Thoracic aorta (tissue), 2 donors: ENCODE measurements at regions not wholly inside any gene's neighbourhood (a gene's known extent, or its start where the extent isn't known, plus 50 kb on each side); places are given as distances from the start of the nearest gene placed in this dataset.

Experiments used
- ATAC-seq: fragments of 150-250 bp; one replicate; pipeline ENCODE4 v1.8.0; 2017; ENCODE audit warnings: low read depth; ENCODE audit not compliant: insufficient number of reproducible peaks, low FRiP score
- DNase-seq: peaks from one replicate; pipeline ENCODE4 v3.0.0-alpha.2; 2020; ENCODE audit warnings: low spot score
- H3K27ac ChIP-seq, 2 donors: fragments of 200-600 bp; sonication (generic); 1 replicate in 1 of 2; 2 replicates in 1 of 2; pipeline ENCODE4 v1.5.1; 2016; ENCODE audit warnings: mild to moderate bottlenecking in 2 of 2, moderate library complexity in 2 of 2
- H3K27me3 ChIP-seq: fragments of 200-600 bp; sonication (generic); replicated peaks from 2 replicates; pipeline ENCODE4 v1.6.0; 2016; ENCODE audit warnings: mild to moderate bottlenecking; ENCODE audit not compliant: insufficient read depth
- H3K36me3 ChIP-seq: fragments of 200-600 bp; sonication (generic); one replicate; pipeline ENCODE4 v1.5.1; 2016
- H3K4me1 ChIP-seq, 2 donors: fragments of 200-600 bp; sonication (generic); 1 replicate in 1 of 2; 2 replicates in 1 of 2; pipeline versions ENCODE4 v1.5.1 to v1.6.0; 2016; ENCODE audit warnings: low read depth in 2 of 2, mild to moderate bottlenecking in 1 of 2; ENCODE audit not compliant: control insufficient read depth in 1 of 2
- H3K4me3 ChIP-seq: fragments of 200-600 bp; sonication (generic); 2 replicates; pipeline ENCODE4 v1.5.1; 2016; ENCODE audit warnings: mild to moderate bottlenecking
- H3K9me3 ChIP-seq: fragments of 200-600 bp; sonication (generic); 2 replicates; pipeline ENCODE4 v1.5.1; 2016
- CTCF ChIP-seq: fragments of 200-600 bp; sonication (generic); IDR thresholded peaks from one replicate; pipeline ENCODE4 v1.5.1; 2019; ENCODE audit warnings: antibody characterized with exemption

DNA sequence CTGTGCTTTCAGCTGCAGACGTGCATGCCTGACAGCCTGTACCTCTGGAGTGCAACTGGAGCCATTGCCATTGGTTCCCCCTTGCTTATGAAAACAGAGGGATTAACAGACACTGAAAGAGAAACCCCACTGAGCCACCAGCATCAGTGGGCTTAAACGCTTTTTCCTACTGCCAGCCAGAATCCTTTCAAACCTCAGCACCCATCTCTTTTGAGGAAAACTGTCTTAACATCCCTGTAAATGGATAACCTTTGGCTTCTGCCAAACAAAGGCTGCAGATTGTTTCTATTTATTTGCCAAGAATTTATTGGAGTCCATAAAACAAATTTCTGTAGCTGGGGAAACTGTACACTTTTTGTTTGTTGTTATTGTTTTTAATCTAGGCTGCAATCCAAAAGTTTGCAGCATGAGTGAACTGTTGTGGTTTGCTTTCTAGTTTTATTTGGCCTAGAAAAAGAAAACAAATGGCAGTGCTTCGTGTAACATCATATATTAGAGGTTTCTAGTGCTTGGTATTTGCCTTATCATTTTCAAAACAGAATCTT, 369.2 kb upstream of the IL12A start:
- Histone ChIP-seq H3K4me1 (peaks cover 0 to 13% of the 10 kb centered on the region in 2 donors), H3K36me3 (no peaks in the 10 kb centered on the region), H3K4me3 (no peak overlapping the region), H3K27ac (no peak overlapping the region), H3K9me3 (no peaks in the 10 kb centered on the region), H3K27me3 (no peaks in the 10 kb centered on the region)
- no peak for DNase-seq
- no peak for TF ChIP-seq CTCF
- no peak for ATAC-seq

DNA sequence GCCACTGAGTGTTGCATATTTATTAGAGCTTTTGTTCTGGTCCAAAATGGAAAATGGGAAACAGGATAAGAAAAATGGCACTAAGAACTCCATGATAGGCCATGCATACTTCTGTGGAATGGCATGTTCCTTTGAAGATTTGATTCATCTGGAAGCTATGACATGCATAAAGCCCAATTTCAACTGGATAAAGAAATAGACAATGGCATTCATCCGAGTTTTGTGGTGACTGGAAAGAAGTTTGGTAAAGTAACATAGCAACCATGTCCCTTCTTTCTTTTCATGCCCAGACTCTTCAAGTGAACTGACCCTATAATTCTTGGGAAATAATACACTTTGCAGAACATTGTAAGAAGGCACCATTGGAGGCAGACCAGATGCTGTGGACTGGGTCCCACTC, 368.4 kb upstream of the IL12A start:
- DNase-seq (no peak), ATAC-seq (no peak)
- Histone ChIP-seq H3K4me1 (peaks cover 0 to 13% of the 10 kb centered on the region in 2 donors), H3K4me3 (no peak overlapping the region), H3K27ac (no peak overlapping the region), H3K9me3 (no peaks in the 10 kb centered on the region), H3K27me3 (no peaks in the 10 kb centered on the region), H3K36me3 (no peaks in the 10 kb centered on the region)
- TF ChIP-seq CTCF: no peak

GRCh38 chr3:159620873-159621272, 367.8 kb upstream of the IL12A start:
- no peaks in the 10 kb centered on the region for H3K36me3 ChIP-seq
- DNase-seq (no peak), ATAC-seq (no peak)
- no peaks in the 10 kb centered on the region for H3K9me3 ChIP-seq
- no peaks in the 10 kb centered on the region for H3K27me3 ChIP-seq
- TF ChIP-seq CTCF: no peak
- H3K4me1 ChIP-seq: peaks cover 0 to 13% of the 10 kb centered on the region in 2 donors
- H3K4me3 ChIP-seq: no peak overlapping the region
- no peak overlapping the region for H3K27ac ChIP-seq

- Histone ChIP-seq H3K27ac (no peak overlapping the region), H3K36me3 (no peaks in the 10 kb centered on the region), H3K4me3 (no peak overlapping the region), H3K4me1 (peaks cover 0 to 13% of the 10 kb centered on the region in 2 donors), H3K27me3 (no peaks in the 10 kb centered on the region), H3K9me3 (no peaks in the 10 kb centered on the region)
- DNase-seq: no peak
- ATAC-seq: no peak
- no peak for TF ChIP-seq CTCF
Observed at GRCh38 chr3:159624616-159625015, 364.0 kb upstream of the IL12A start.

GRCh38 chr3:159625594-159625993, 363.0 kb upstream of the IL12A start:
- DNase-seq: no peak
- no peak for TF ChIP-seq CTCF
- H3K4me3 ChIP-seq: no peak overlapping the region
- H3K4me1 ChIP-seq: peaks cover 0 to 11% of the 10 kb centered on the region in 2 donors
- H3K9me3 ChIP-seq: no peaks in the 10 kb centered on the region
- H3K27me3 ChIP-seq: no peaks in the 10 kb centered on the region
- H3K36me3 ChIP-seq: no peaks in the 10 kb centered on the region
- ATAC-seq: no peak
- no peak overlapping the region for H3K27ac ChIP-seq
